Caco-2 (cell line): ENCODE measurements at regions not wholly inside any gene's neighbourhood (a gene's known extent, or its start where the extent isn't known, plus 50 kb on each side); places are given as distances from the start of the nearest gene placed in this dataset.

Experiments used
- BruUV-seq: library from RNA; stranded (reverse); fragments of 400-500 nt; replicated peaks from 2 replicates; lab custom pipeline; 2021; lab: Mats Ljungman, UMichigan
- CTCF ChIA-PET: fragments of 300-600 bp; sonication (Branson Sonifier 250); formaldehyde crosslinking; loops from one replicate; lab custom pipeline; 2022; ENCODE audit warnings: antibody characterized with exemption; lab: Charles Lee
- POLR2A ChIA-PET: fragments of 300-600 bp; sonication (Branson Sonifier 250); formaldehyde crosslinking; loops from one replicate; lab custom pipeline; 2022; ENCODE audit warnings: antibody characterized with exemption; lab: Charles Lee
- DNase-seq, 2 experiments: peaks; one replicate each; pipeline versions ENCODE4 v3.0.0 to v3.0.0-alpha.2; 2020 to 2022
- H3K27me3 ChIP-seq: replicated peaks from 2 replicates; pipeline ENCODE4 v1.6.0; 2011; ENCODE audit warnings: low read length; ENCODE audit not compliant: control insufficient read depth, insufficient read depth
- H3K36me3 ChIP-seq: 2 replicates; pipeline ENCODE4 v1.5.1; 2011; ENCODE audit warnings: low read length; ENCODE audit not compliant: control insufficient read depth, insufficient read depth
- H3K4me1 ChIP-seq: fragments of 250-450 bp; sonication (Bioruptor Pico); 2 replicates; pipeline ENCODE4 v1.5.1; 2020; ENCODE audit warnings: mild to moderate bottlenecking
- H3K4me3 ChIP-seq: 2 replicates; pipeline ENCODE4 v1.5.1; 2011; ENCODE audit warnings: low read depth, mild to moderate bottlenecking, control low read depth, low read length
- H3K9me3 ChIP-seq: fragments of 250-450 bp; sonication (Bioruptor Pico); 2 replicates; pipeline ENCODE4 v1.5.1; 2020; ENCODE audit warnings: mild to moderate bottlenecking, moderate library complexity
- H3K27ac Mint-ChIP-seq: one replicate; pipeline ENCODE4 v1.8.0; 2022; ENCODE audit warnings: mixed read lengths; ENCODE audit not compliant: unreplicated experiment
- H3K27me3 Mint-ChIP-seq: one replicate; pipeline ENCODE4 v1.8.0; 2022; ENCODE audit warnings: mixed read lengths; ENCODE audit not compliant: insufficient read depth, unreplicated experiment
- H3K36me3 Mint-ChIP-seq: one replicate; pipeline ENCODE4 v1.8.0; 2022; ENCODE audit warnings: mild to moderate bottlenecking, mixed read lengths; ENCODE audit not compliant: insufficient read depth, unreplicated experiment
- H3K4me1 Mint-ChIP-seq: one replicate; pipeline ENCODE4 v1.8.0; 2022; ENCODE audit warnings: low read depth, mixed read lengths; ENCODE audit not compliant: unreplicated experiment
- H3K4me3 Mint-ChIP-seq: one replicate; pipeline ENCODE4 v1.8.0; 2022; ENCODE audit warnings: mild to moderate bottlenecking, moderate library complexity, mixed read lengths; ENCODE audit not compliant: unreplicated experiment
- H3K9me3 Mint-ChIP-seq: one replicate; pipeline ENCODE4 v1.8.0; 2022; ENCODE audit warnings: mixed read lengths; ENCODE audit not compliant: unreplicated experiment
- CTCF ChIP-seq, 2 experiments: fragments of 200-600 bp in 1 of 2; IDR thresholded peaks; 1 replicate in 1 of 2; 2 replicates in 1 of 2; pipeline versions ENCODE4 v1.5.1 to v1.8.0; 2011 to 2022; ENCODE audit warnings: antibody characterized with exemption in 1 of 2, control low read depth in 1 of 2, inconsistent platforms in 1 of 2, low read depth in 1 of 2, low read length in 1 of 2, mild to moderate bottlenecking in 1 of 2, moderate library complexity in 1 of 2; ENCODE audit not compliant: insufficient read depth in 1 of 2, severe bottlenecking in 1 of 2, unreplicated experiment in 1 of 2
- intact Hi-C: fragments of 100-400 bp; cut with micrococcal nuclease; formaldehyde crosslinking; loops from one replicate; pipeline ENCODE4 v1.10.0; 2022; ENCODE audit not compliant: unreplicated experiment

DNA sequence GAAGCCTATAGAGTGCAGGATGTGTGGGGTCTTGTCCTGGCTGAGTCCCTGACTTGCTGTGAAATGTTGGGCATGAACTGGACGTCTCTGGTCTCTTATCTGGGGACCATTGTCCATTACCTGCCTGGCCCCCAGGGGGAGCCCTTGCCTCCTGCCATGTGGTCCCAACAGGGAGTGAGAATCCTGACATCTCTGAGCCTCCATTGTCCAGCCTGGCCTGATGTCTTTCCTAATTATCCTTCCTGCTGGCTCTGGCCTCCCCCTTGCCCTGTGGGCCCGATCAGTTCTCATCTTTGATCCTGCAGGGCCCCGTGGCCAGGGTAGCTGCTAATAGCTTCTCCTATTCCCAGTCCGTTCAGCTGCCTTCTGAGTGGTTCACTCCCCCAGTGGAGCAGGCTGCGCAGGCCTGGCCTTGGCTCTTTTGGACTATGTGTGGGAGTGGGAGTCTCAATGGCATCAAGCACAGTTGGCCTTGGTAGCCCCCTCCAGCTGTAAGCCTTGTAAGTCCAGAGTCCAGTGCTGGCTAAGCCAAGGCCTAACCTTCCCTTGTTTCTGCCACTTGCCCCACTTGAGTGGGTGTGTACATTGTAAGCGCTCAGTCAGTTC lies 77.9 kb upstream of the RALY start:
- peak; percentile 78 to 97 for TF ChIP-seq CTCF (IDR thresholded peaks at IDR 0.05; ENCODE audit: insufficient read depth in 1 of 2, low read depth in 1 of 2, low read length in 1 of 2, severe bottlenecking in 1 of 2, unreplicated experiment in 1 of 2)
- H3K27me3 Mint-ChIP-seq = no peaks in the 10 kb centered on the region
- Histone ChIP-seq H3K4me3 (no peak overlapping the region), H3K27me3 (no peaks in the 10 kb centered on the region), H3K36me3 (no peaks in the 10 kb centered on the region), H3K9me3 (no peaks in the 10 kb centered on the region), H3K4me1 (peaks cover 9% of the 10 kb centered on the region)
- peaks cover 24% of the 10 kb centered on the region for H3K4me1 Mint-ChIP-seq
- H3K27ac Mint-ChIP-seq = no peak overlapping the region
- DNase-seq = peak; percentile 72 to 79
- ChIA-PET POLR2A (no interaction called here), CTCF (interaction anchor here (0.6 to 2.4 kb wide), 4 partner anchors 8 to 152 kb away, joined by 3 to 7 read pairs (median 4); no protein-coding TSS in a partner anchor)
- H3K9me3 Mint-ChIP-seq = peaks cover 9% of the 10 kb centered on the region
- H3K4me3 Mint-ChIP-seq = no peak overlapping the region
- BruUV-seq = no TSS peak
- intact Hi-C loops = no loop called here
- no peaks in the 10 kb centered on the region for H3K36me3 Mint-ChIP-seq

GRCh38 chr20:33916768-33917167 lies 76.9 kb upstream of the RALY start:
- Histone ChIP-seq H3K9me3 (no peaks in the 10 kb centered on the region), H3K4me3 (no peak overlapping the region), H3K4me1 (peaks cover 5% of the 10 kb centered on the region), H3K36me3 (no peaks in the 10 kb centered on the region), H3K27me3 (no peaks in the 10 kb centered on the region)
- Mint-ChIP-seq H3K27ac (no peak overlapping the region), H3K4me3 (no peak overlapping the region), H3K27me3 (no peaks in the 10 kb centered on the region), H3K36me3 (no peaks in the 10 kb centered on the region), H3K4me1 (peaks cover 20% of the 10 kb centered on the region), H3K9me3 (peaks cover 9% of the 10 kb centered on the region)
- TF ChIP-seq CTCF (IDR thresholded peaks at IDR 0.05; ENCODE audit: insufficient read depth in 1 of 2, low read depth in 1 of 2, low read length in 1 of 2, severe bottlenecking in 1 of 2, unreplicated experiment in 1 of 2) = no peak
- CTCF ChIA-PET = interaction anchor here (1.7 to 2.4 kb wide), 2 partner anchors 77 to 151 kb away, joined by 6 to 7 read pairs; no protein-coding TSS in a partner anchor
- POLR2A ChIA-PET = no interaction called here
- no peak for DNase-seq
- no TSS peak for BruUV-seq
- intact Hi-C loops = no loop called here

DNA sequence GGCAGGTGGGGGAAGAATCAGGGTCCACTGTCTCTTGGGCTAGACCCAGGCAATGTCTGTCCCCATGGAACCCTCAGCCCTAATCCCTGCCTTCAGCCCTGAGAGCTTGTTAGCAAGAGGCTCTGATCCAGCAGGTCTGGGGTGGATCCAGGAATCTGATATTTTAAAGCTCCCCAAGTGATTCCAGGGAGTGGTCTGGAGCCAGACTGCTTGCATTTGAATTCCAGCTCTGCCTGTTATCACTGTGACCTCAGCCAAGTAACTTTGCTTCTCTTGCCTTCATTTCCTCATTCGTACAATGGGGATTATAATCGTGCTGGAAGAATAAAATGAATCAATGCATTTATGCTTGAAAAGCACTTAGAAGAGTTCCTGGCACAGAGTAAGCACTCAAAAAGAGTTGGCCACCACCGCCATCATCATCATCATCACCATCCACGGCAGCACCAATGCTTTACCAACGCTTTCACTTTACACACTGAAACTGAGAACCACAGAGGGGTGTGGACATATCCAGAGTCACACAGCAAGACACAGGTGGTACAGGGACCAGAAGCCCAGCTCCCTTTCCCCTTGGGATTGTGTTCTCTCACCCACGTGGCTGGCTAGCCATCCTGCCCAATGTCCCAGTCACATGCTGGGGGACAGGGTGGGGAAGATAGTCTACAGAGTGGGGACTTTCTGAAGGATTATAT lies 75.7 kb upstream of the RALY start:
- intact Hi-C loops = no loop called here
- Mint-ChIP-seq H3K36me3 (no peaks in the 10 kb centered on the region), H3K9me3 (peaks cover 4% of the 10 kb centered on the region), H3K27me3 (no peaks in the 10 kb centered on the region), H3K4me3 (no peak overlapping the region), H3K27ac (no peak overlapping the region), H3K4me1 (peaks cover 8% of the 10 kb centered on the region)
- ChIA-PET CTCF (no interaction called here), POLR2A (no interaction called here)
- Histone ChIP-seq H3K4me1 (no peaks in the 10 kb centered on the region), H3K36me3 (no peaks in the 10 kb centered on the region), H3K4me3 (no peak overlapping the region), H3K9me3 (no peaks in the 10 kb centered on the region), H3K27me3 (no peaks in the 10 kb centered on the region)
- DNase-seq = no peak
- BruUV-seq = no TSS peak
- TF ChIP-seq CTCF (IDR thresholded peaks at IDR 0.05; ENCODE audit: insufficient read depth in 1 of 2, low read depth in 1 of 2, low read length in 1 of 2, severe bottlenecking in 1 of 2, unreplicated experiment in 1 of 2) = no peak
